Keratinocyte (primary cell): ENCODE measurements at regions not wholly inside any gene's neighbourhood (a gene's known extent, or its start where the extent isn't known, plus 50 kb on each side); places are given as distances from the start of the nearest gene placed in this dataset.

ENCODE experiments used
- DNase-seq: peaks from one replicate; pipeline ENCODE4 v3.0.0-alpha.2; 2011; ENCODE audit warnings: low read depth, missing footprints, low spot score
- FAIRE-seq: peaks from 2 replicates; lab custom pipeline; 2011; peaks lifted over from hg19 to GRCh38; lab: Jason Lieb, UNC
- H2AFZ ChIP-seq: 2 replicates; pipeline ENCODE4 v1.6.0; 2012; ENCODE audit warnings: low read length, control low read depth, inconsistent platforms; ENCODE audit not compliant: control insufficient read depth
- H3K27ac ChIP-seq: 2 replicates; pipeline ENCODE4 v1.5.1; 2011; ENCODE audit warnings: low read length; ENCODE audit not compliant: control insufficient read depth, insufficient read depth
- H3K27me3 ChIP-seq: 3 replicates; pipeline ENCODE4 v1.6.0; 2011; ENCODE audit warnings: low read length; ENCODE audit not compliant: control insufficient read depth, insufficient read depth; ENCODE audit errors: extremely low read depth
- H3K36me3 ChIP-seq, 2 experiments: 2 replicates in 1 of 2; 3 replicates in 1 of 2; pipeline ENCODE4 v1.5.1; 2011; ENCODE audit warnings: low read length in 2 of 2, mild to moderate bottlenecking in 1 of 2; ENCODE audit not compliant: control insufficient read depth in 2 of 2, insufficient read depth in 2 of 2; ENCODE audit errors: extremely low read depth in 1 of 2
- H3K4me1 ChIP-seq: 3 replicates; pipeline ENCODE4 v1.5.1; 2011; ENCODE audit warnings: low read length; ENCODE audit not compliant: control insufficient read depth, insufficient read depth; ENCODE audit errors: extremely low read depth
- H3K4me2 ChIP-seq: 3 replicates; pipeline ENCODE4 v1.6.0; 2011; ENCODE audit warnings: low read depth, low read length; ENCODE audit not compliant: control insufficient read depth, insufficient read depth; ENCODE audit errors: extremely low read depth
- H3K4me3 ChIP-seq, 3 experiments: fragments of 200-600 bp in 1 of 3; sonication (generic) in 1 of 3; 2 replicates in 2 of 3; 3 replicates in 1 of 3; pipeline ENCODE4 v1.5.1; 2011 to 2016; ENCODE audit warnings: low read length in 3 of 3, mild to moderate bottlenecking in 3 of 3, control low read depth in 2 of 3, inconsistent platforms in 1 of 3, low read depth in 1 of 3, mixed read lengths in 1 of 3, mixed run types in 1 of 3, moderate library complexity in 1 of 3; ENCODE audit not compliant: control insufficient read depth in 2 of 3, insufficient read depth in 2 of 3; ENCODE audit errors: extremely low read depth in 1 of 3
- H3K79me2 ChIP-seq: 2 replicates; pipeline ENCODE4 v1.6.0; 2012; ENCODE audit warnings: low read length; ENCODE audit not compliant: control insufficient read depth, insufficient read depth
- H3K9ac ChIP-seq: 3 replicates; pipeline ENCODE4 v1.6.0; 2011; ENCODE audit warnings: low read length; ENCODE audit not compliant: control insufficient read depth, insufficient read depth; ENCODE audit errors: extremely low read depth
- H3K9me1 ChIP-seq: 3 replicates; pipeline ENCODE4 v1.6.0; 2011; ENCODE audit warnings: low read length; ENCODE audit not compliant: control insufficient read depth, insufficient read depth; ENCODE audit errors: extremely low read depth
- H3K9me3 ChIP-seq: 2 replicates; pipeline ENCODE4 v1.5.1; 2012; ENCODE audit warnings: low read depth, low read length; ENCODE audit not compliant: control insufficient read depth
- H4K20me1 ChIP-seq: 3 replicates; pipeline ENCODE4 v1.6.0; 2011; ENCODE audit warnings: low read length; ENCODE audit not compliant: control insufficient read depth, insufficient read depth; ENCODE audit errors: extremely low read depth
- EZH2 ChIP-seq: IDR thresholded peaks from one replicate; pipeline ENCODE4 v1.6.1; 2012; ENCODE audit warnings: inconsistent platforms, mild to moderate bottlenecking, low read length, moderate library complexity
- dilution Hi-C: fragments of 300-500 bp; cut with MboI; formaldehyde crosslinking; loops from one replicate; pipeline ENCODE4 v1.7.0; 2020; ENCODE audit warnings: low sequenced_read_pairs; ENCODE audit not compliant: extremely low pct_ligation_motif_present
- TF ChIP-seq, protein P1 (sequence below), 3 experiments: IDR thresholded peaks in 1 of 3; conservative IDR thresholded peaks in 1 of 3; optimal IDR thresholded peaks in 1 of 3; 2 replicates in 2 of 3; 3 replicates in 1 of 3; pipeline versions ENCODE3 to v1.5.1; 2011; ENCODE audit warnings: low read length in 3 of 3, mild to moderate bottlenecking in 3 of 3, moderate library complexity in 2 of 3, control low read depth in 1 of 3, inconsistent platforms in 1 of 3; ENCODE audit not compliant: insufficient read depth in 2 of 3; ENCODE audit errors: extremely low read depth in 1 of 3

DNA sequence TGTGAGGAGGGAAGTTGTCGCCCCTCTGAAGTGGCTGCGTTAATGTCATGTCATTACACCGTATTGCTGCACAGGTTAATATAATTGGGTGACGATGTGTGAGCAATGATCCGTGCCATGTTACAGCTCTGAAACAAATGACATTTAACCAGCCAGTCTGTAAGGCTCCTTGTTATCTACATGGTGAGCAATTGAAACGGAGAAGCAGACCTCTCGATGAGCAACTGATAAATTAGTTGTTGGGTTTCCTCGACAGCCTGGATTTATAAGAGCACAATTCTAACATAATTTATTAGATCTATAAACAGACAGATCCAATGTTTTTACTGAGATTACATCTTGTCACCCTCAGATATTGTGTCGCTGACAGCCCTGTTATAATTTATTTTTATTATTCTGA, 49.9 kb upstream of the MAFB start:
- H3K9me3 ChIP-seq: no peaks in the 10 kb centered on the region
- DNase-seq: no peak
- H3K4me1 ChIP-seq: no peaks in the 10 kb centered on the region
- H3K4me3 ChIP-seq: no peak overlapping the region
- dilution Hi-C loops: loop anchor here (25.0 kb wide), 1 partner anchor 198 kb away; no protein-coding TSS in a partner anchor
- no peaks in the 10 kb centered on the region for H4K20me1 ChIP-seq
- no peak for FAIRE-seq
- no peaks in the 10 kb centered on the region for H3K36me3 ChIP-seq
- H3K27me3 ChIP-seq: peaks cover 6% of the 10 kb centered on the region
- H3K79me2 ChIP-seq: no peaks in the 10 kb centered on the region
- H3K9me1 ChIP-seq: no peaks in the 10 kb centered on the region
- H3K4me2 ChIP-seq: no peak overlapping the region
- H2AFZ ChIP-seq: no peak overlapping the region
- no peak for TF ChIP-seq EZH2
- TF ChIP-seq, protein P1, sequence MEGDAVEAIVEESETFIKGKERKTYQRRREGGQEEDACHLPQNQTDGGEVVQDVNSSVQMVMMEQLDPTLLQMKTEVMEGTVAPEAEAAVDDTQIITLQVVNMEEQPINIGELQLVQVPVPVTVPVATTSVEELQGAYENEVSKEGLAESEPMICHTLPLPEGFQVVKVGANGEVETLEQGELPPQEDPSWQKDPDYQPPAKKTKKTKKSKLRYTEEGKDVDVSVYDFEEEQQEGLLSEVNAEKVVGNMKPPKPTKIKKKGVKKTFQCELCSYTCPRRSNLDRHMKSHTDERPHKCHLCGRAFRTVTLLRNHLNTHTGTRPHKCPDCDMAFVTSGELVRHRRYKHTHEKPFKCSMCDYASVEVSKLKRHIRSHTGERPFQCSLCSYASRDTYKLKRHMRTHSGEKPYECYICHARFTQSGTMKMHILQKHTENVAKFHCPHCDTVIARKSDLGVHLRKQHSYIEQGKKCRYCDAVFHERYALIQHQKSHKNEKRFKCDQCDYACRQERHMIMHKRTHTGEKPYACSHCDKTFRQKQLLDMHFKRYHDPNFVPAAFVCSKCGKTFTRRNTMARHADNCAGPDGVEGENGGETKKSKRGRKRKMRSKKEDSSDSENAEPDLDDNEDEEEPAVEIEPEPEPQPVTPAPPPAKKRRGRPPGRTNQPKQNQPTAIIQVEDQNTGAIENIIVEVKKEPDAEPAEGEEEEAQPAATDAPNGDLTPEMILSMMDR (optimal IDR thresholded peaks at IDR 0.05 in 1 of 3, IDR thresholded peaks at IDR 0.05 in 1 of 3, conservative IDR thresholded peaks at IDR 0.05 in 1 of 3; ENCODE audit: extremely low read depth in 1 of 3, insufficient read depth in 2 of 3, low read length in 3 of 3): no peak
- H3K9ac ChIP-seq: no peak overlapping the region
- no peak overlapping the region for H3K27ac ChIP-seq

DNA sequence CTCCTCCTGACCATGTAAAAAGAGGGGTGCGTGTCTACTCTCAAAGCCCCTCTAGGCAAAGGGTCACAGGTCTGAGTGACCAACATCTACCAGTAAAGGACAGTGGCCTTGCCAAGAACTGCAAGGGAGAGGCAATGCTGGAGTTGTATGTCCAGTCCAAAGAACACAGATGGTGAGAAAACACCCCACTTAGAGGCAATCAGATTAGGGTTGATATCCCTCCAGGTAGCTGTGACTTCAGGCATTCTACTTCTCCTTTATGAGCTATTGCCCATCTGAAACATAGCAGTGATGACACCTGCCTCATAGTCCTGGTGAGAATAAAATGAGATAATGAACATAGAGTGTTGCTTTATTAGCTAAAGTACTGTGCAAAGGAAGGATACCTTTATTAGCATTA, 50.8 kb upstream of the MAFB start:
- Histone ChIP-seq H3K27ac (no peak overlapping the region), H3K4me2 (no peak overlapping the region), H3K79me2 (no peaks in the 10 kb centered on the region), H3K27me3 (peaks cover 6% of the 10 kb centered on the region), H4K20me1 (no peaks in the 10 kb centered on the region), H3K9ac (no peak overlapping the region), H3K4me1 (no peaks in the 10 kb centered on the region), H3K9me1 (no peaks in the 10 kb centered on the region), H2AFZ (no peak overlapping the region), H3K4me3 (no peak overlapping the region), H3K36me3 (no peaks in the 10 kb centered on the region), H3K9me3 (no peaks in the 10 kb centered on the region)
- FAIRE-seq (no peak), DNase-seq (no peak)
- dilution Hi-C loops: loop anchor here (25.0 kb wide), 1 partner anchor 197 kb away; no protein-coding TSS in a partner anchor
- TF ChIP-seq, protein P1 (optimal IDR thresholded peaks at IDR 0.05 in 1 of 3, IDR thresholded peaks at IDR 0.05 in 1 of 3, conservative IDR thresholded peaks at IDR 0.05 in 1 of 3; ENCODE audit: extremely low read depth in 1 of 3, insufficient read depth in 2 of 3, low read length in 3 of 3): no peak
- TF ChIP-seq EZH2: no peak
